ENCODE measurements at regions not wholly inside any gene's neighbourhood (a gene's known extent, or its start where the extent isn't known, plus 50 kb on each side); places are given as distances from the start of the nearest gene placed in this dataset.

- TF ChIP-seq CTCF (IDR thresholded peaks at IDR 0.05) (no peak), ZFX (IDR thresholded peaks at IDR 0.05; ENCODE audit: borderline replicate concordance) (no peak)
Measured at GRCh38 chr5:6889030-6889429, 175.8 kb downstream of the TENT4A start.
